ENCODE measurements at regions not wholly inside any gene's neighbourhood (a gene's known extent, or its start where the extent isn't known, plus 50 kb on each side); places are given as distances from the start of the nearest gene placed in this dataset.

- no peak for TF ChIP-seq PKNOX1 (IDR thresholded peaks at IDR 0.05)
- no peak for TF ChIP-seq LARP7 (IDR thresholded peaks at IDR 0.05)
- no peak for TF ChIP-seq KDM1A (IDR thresholded peaks at IDR 0.05; ENCODE audit: borderline replicate concordance)
- no peak for TF ChIP-seq TAF1 (IDR thresholded peaks at IDR 0.05; ENCODE audit: borderline replicate concordance, low read depth, low read length)
- TF ChIP-seq ESRRA (IDR thresholded peaks at IDR 0.05; ENCODE audit: low read length), result no peak
- TF ChIP-seq CEBPB (IDR thresholded peaks at IDR 0.05; ENCODE audit: borderline replicate concordance in 1 of 2, low read depth in 2 of 2, low read length in 2 of 2), result no peak
These were observed 375.0 kb downstream of the TMEM232 start for GRCh38 chr5:110351430-110351829.

Measured in GM12878 (cell line).